SK-N-SH treated with all-trans-retinoic acid at 6 μM for 48 hours (cell line): ENCODE measurements at regions not wholly inside any gene's neighbourhood (a gene's known extent, or its start where the extent isn't known, plus 50 kb on each side); places are given as distances from the start of the nearest gene placed in this dataset.

Experiments
- ATAC-seq: fragments of 200-7000 bp; cut with Tn5 transposase; 3 replicates; pipeline ENCODE4 v1.9.1; 2020; ENCODE audit warnings: mild to moderate bottlenecking, moderate library complexity
- ARNTL ChIP-seq: fragments of 450-650 bp; formaldehyde crosslinking; IDR thresholded peaks from 2 replicates; pipeline ENCODE4 v1.5.0; 2020; ENCODE audit warnings: low read depth, mild to moderate bottlenecking, moderate library complexity, borderline replicate concordance
- BACH2 ChIP-seq: fragments of 250-450 bp; sonication (Bioruptor Pico); IDR thresholded peaks from 2 replicates; pipeline ENCODE4 v1.9.0; 2021; ENCODE audit warnings: mild to moderate bottlenecking, borderline replicate concordance
- ESRRG ChIP-seq: fragments of 250-450 bp; sonication (Bioruptor Pico); IDR thresholded peaks from 2 replicates; pipeline ENCODE4 v1.6.1; 2021; ENCODE audit warnings: mild to moderate bottlenecking
- GLIS3 ChIP-seq: fragments of 250-450 bp; sonication (Bioruptor Pico); IDR thresholded peaks from 2 replicates; pipeline ENCODE4 v1.5.0; 2020; ENCODE audit warnings: mild to moderate bottlenecking, moderate library complexity
- ISL1 ChIP-seq: fragments of 250-450 bp; sonication (Bioruptor Pico); IDR thresholded peaks from 2 replicates; pipeline ENCODE4 v2.1.2; 2022; ENCODE audit warnings: mild to moderate bottlenecking, moderate library complexity
- OSR1 ChIP-seq: fragments of 250-450 bp; sonication (Bioruptor Pico); IDR thresholded peaks from 2 replicates; pipeline ENCODE4 v1.8.0; 2022; ENCODE audit warnings: moderate library complexity, mild to moderate bottlenecking, inconsistent platforms
- PPARA ChIP-seq: fragments of 250-450 bp; sonication (Bioruptor Pico); IDR thresholded peaks from 2 replicates; pipeline ENCODE4 v1.5.0; 2020; ENCODE audit warnings: mild to moderate bottlenecking, borderline replicate concordance
- SNAI2 ChIP-seq: fragments of 250-450 bp; sonication (Bioruptor Pico); IDR thresholded peaks from 2 replicates; pipeline ENCODE4 v1.5.0; 2020; ENCODE audit warnings: mild to moderate bottlenecking, moderate library complexity
- TCF4 ChIP-seq: fragments of 250-450 bp; sonication (Bioruptor Pico); IDR thresholded peaks from 2 replicates; pipeline ENCODE4 v1.8.0; 2021; ENCODE audit warnings: mild to moderate bottlenecking, moderate library complexity, borderline replicate concordance
- TOX ChIP-seq: fragments of 250-450 bp; sonication (Bioruptor Pico); IDR thresholded peaks from 2 replicates; pipeline ENCODE4 v1.8.0; 2021; ENCODE audit warnings: mild to moderate bottlenecking, moderate library complexity, borderline replicate concordance
- ZC3H10 ChIP-seq: fragments of 250-450 bp; sonication (Bioruptor Pico); IDR thresholded peaks from 2 replicates; pipeline ENCODE4 v1.5.1; 2021; ENCODE audit warnings: mild to moderate bottlenecking, moderate library complexity
- ZFP3 ChIP-seq: fragments of 250-450 bp; sonication (Bioruptor Pico); IDR thresholded peaks from 2 replicates; pipeline ENCODE4 v1.5.0; 2020; ENCODE audit warnings: mild to moderate bottlenecking, moderate library complexity
- ZFP30 ChIP-seq: fragments of 450-650 bp; formaldehyde crosslinking; IDR thresholded peaks from 2 replicates; pipeline ENCODE4 v1.5.0; 2022; ENCODE audit warnings: mild to moderate bottlenecking, moderate library complexity
- ZNF565 ChIP-seq: fragments of 450-650 bp; formaldehyde crosslinking; conservative IDR thresholded peaks from 2 replicates; pipeline ENCODE4 v1.5.0; 2020; ENCODE audit warnings: low read depth, mild to moderate bottlenecking, moderate library complexity
- ZNF70 ChIP-seq: fragments of 450-650 bp; formaldehyde crosslinking; IDR thresholded peaks from 2 replicates; pipeline ENCODE4 v1.5.0; 2020; ENCODE audit warnings: mild to moderate bottlenecking, moderate library complexity
- ZNF8 ChIP-seq: fragments of 450-650 bp; formaldehyde crosslinking; IDR thresholded peaks from 2 replicates; pipeline ENCODE4 v1.5.0; 2020; ENCODE audit warnings: mild to moderate bottlenecking, moderate library complexity
- TF ChIP-seq, protein P1 (sequence below): fragments of 250-450 bp; sonication (Bioruptor Pico); IDR thresholded peaks from 2 replicates; pipeline ENCODE4 v1.8.0; 2020; ENCODE audit warnings: mild to moderate bottlenecking, moderate library complexity, borderline replicate concordance
- TF ChIP-seq, protein P2 (sequence below): fragments of 250-450 bp; sonication (Bioruptor Pico); IDR thresholded peaks from 2 replicates; pipeline ENCODE4 v1.8.0; 2021; ENCODE audit warnings: low read depth, mild to moderate bottlenecking, moderate library complexity, borderline replicate concordance
- TF ChIP-seq, protein P3 (sequence below): fragments of 250-450 bp; sonication (Bioruptor Pico); IDR thresholded peaks from 2 replicates; pipeline ENCODE4 v1.5.1; 2021; ENCODE audit warnings: mild to moderate bottlenecking, moderate library complexity
- TF ChIP-seq, protein P4 (sequence below): fragments of 250-450 bp; sonication (Bioruptor Pico); IDR thresholded peaks from 2 replicates; pipeline ENCODE4 v1.5.0; 2020; ENCODE audit warnings: mild to moderate bottlenecking, moderate library complexity
- TF ChIP-seq, protein P5 (sequence below): fragments of 250-450 bp; sonication (Bioruptor Pico); IDR thresholded peaks from 2 replicates; pipeline ENCODE4 v1.5.1; 2020; ENCODE audit warnings: low read depth, mild to moderate bottlenecking, moderate library complexity

DNA sequence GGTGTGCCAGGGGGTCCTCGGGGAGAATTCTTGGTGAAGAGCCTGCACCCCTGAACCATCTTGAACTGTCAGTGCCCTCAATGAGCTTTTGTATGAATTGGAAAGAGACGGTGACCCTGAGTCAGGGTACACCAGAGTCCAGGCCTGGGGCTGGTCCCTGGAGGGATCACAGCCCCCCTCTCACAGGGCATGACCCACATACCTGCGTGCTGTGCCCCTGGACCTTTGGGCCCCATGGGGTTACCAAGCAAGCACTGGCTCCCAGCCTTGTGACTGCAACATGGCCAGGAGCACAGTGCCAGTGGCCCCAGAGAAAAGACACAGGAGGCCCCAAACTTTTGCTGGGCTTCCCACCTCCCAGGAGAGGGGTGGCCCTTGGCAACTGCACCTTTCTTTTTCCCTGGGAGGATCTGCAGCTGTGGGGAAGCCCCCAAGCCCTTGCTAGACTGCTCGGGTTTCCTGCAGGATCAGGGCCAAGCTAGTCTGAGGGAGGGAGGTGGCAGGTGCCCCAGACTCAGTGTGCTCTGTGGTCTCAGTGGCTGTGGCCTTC lies 153.5 kb downstream of the ZNF248 start:
- ATAC-seq = no peak
- TF ChIP-seq, protein P1, sequence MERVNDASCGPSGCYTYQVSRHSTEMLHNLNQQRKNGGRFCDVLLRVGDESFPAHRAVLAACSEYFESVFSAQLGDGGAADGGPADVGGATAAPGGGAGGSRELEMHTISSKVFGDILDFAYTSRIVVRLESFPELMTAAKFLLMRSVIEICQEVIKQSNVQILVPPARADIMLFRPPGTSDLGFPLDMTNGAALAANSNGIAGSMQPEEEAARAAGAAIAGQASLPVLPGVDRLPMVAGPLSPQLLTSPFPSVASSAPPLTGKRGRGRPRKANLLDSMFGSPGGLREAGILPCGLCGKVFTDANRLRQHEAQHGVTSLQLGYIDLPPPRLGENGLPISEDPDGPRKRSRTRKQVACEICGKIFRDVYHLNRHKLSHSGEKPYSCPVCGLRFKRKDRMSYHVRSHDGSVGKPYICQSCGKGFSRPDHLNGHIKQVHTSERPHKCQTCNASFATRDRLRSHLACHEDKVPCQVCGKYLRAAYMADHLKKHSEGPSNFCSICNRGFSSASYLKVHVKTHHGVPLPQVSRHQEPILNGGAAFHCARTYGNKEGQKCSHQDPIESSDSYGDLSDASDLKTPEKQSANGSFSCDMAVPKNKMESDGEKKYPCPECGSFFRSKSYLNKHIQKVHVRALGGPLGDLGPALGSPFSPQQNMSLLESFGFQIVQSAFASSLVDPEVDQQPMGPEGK (CRISPR knock-in tag) = no peak

DNA sequence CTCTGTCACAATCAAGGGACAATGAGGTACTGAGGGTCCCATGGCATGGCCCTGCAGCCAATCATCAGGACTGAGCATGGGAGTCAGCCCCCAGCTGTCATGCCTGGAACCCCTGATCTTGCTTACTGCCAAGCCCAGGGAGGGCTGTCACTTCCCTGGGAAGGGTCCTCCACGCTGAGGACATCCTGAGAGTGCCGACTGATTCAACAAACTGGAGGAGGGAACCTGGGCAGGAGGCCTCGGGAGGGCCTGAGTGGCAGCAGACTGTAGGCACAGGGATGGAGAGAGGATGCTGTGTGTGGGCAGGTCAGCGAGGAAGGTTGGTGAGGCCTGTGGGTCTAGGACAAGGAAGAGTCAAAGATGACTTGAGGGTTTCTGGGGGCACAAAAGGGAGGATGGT lies 154.3 kb downstream of the ZNF248 start:
- no peak for ATAC-seq
- TF ChIP-seq ARNTL (no peak), SNAI2 (CRISPR knock-in tag) (no peak), ISL1 (no peak), GLIS3 (CRISPR knock-in tag) (no peak), ZNF70 (no peak), ZC3H10 (no peak), TOX (CRISPR knock-in tag) (no peak), OSR1 (CRISPR knock-in tag) (no peak), PPARA (CRISPR knock-in tag) (no peak), ESRRG (CRISPR knock-in tag) (no peak), TCF4 (CRISPR knock-in tag) (no peak), BACH2 (CRISPR knock-in tag) (no peak), ZFP30 (CRISPR knock-in tag) (no peak), ZNF565 (no peak), ZNF8 (CRISPR knock-in tag) (no peak)
- TF ChIP-seq, protein P2, sequence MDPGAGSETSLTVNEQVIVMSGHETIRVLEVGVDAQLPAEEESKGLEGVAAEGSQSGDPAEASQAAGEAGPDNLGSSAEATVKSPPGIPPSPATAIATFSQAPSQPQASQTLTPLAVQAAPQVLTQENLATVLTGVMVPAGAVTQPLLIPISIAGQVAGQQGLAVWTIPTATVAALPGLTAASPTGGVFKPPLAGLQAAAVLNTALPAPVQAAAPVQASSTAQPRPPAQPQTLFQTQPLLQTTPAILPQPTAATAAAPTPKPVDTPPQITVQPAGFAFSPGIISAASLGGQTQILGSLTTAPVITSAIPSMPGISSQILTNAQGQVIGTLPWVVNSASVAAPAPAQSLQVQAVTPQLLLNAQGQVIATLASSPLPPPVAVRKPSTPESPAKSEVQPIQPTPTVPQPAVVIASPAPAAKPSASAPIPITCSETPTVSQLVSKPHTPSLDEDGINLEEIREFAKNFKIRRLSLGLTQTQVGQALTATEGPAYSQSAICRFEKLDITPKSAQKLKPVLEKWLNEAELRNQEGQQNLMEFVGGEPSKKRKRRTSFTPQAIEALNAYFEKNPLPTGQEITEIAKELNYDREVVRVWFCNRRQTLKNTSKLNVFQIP (CRISPR knock-in tag) = no peak
- TF ChIP-seq, protein P3, sequence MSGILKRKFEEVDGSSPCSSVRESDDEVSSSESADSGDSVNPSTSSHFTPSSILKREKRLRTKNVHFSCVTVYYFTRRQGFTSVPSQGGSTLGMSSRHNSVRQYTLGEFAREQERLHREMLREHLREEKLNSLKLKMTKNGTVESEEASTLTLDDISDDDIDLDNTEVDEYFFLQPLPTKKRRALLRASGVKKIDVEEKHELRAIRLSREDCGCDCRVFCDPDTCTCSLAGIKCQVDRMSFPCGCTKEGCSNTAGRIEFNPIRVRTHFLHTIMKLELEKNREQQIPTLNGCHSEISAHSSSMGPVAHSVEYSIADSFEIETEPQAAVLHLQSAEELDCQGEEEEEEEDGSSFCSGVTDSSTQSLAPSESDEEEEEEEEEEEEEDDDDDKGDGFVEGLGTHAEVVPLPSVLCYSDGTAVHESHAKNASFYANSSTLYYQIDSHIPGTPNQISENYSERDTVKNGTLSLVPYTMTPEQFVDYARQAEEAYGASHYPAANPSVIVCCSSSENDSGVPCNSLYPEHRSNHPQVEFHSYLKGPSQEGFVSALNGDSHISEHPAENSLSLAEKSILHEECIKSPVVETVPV (CRISPR knock-in tag) = no peak
- TF ChIP-seq, protein P4, sequence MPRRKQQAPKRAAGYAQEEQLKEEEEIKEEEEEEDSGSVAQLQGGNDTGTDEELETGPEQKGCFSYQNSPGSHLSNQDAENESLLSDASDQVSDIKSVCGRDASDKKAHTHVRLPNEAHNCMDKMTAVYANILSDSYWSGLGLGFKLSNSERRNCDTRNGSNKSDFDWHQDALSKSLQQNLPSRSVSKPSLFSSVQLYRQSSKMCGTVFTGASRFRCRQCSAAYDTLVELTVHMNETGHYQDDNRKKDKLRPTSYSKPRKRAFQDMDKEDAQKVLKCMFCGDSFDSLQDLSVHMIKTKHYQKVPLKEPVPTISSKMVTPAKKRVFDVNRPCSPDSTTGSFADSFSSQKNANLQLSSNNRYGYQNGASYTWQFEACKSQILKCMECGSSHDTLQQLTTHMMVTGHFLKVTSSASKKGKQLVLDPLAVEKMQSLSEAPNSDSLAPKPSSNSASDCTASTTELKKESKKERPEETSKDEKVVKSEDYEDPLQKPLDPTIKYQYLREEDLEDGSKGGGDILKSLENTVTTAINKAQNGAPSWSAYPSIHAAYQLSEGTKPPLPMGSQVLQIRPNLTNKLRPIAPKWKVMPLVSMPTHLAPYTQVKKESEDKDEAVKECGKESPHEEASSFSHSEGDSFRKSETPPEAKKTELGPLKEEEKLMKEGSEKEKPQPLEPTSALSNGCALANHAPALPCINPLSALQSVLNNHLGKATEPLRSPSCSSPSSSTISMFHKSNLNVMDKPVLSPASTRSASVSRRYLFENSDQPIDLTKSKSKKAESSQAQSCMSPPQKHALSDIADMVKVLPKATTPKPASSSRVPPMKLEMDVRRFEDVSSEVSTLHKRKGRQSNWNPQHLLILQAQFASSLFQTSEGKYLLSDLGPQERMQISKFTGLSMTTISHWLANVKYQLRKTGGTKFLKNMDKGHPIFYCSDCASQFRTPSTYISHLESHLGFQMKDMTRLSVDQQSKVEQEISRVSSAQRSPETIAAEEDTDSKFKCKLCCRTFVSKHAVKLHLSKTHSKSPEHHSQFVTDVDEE (CRISPR knock-in tag) = no peak
- TF ChIP-seq, protein P5, sequence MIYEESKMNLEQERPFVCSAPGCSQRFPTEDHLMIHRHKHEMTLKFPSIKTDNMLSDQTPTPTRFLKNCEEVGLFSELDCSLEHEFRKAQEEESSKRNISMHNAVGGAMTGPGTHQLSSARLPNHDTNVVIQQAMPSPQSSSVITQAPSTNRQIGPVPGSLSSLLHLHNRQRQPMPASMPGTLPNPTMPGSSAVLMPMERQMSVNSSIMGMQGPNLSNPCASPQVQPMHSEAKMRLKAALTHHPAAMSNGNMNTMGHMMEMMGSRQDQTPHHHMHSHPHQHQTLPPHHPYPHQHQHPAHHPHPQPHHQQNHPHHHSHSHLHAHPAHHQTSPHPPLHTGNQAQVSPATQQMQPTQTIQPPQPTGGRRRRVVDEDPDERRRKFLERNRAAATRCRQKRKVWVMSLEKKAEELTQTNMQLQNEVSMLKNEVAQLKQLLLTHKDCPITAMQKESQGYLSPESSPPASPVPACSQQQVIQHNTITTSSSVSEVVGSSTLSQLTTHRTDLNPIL = no peak

DNA sequence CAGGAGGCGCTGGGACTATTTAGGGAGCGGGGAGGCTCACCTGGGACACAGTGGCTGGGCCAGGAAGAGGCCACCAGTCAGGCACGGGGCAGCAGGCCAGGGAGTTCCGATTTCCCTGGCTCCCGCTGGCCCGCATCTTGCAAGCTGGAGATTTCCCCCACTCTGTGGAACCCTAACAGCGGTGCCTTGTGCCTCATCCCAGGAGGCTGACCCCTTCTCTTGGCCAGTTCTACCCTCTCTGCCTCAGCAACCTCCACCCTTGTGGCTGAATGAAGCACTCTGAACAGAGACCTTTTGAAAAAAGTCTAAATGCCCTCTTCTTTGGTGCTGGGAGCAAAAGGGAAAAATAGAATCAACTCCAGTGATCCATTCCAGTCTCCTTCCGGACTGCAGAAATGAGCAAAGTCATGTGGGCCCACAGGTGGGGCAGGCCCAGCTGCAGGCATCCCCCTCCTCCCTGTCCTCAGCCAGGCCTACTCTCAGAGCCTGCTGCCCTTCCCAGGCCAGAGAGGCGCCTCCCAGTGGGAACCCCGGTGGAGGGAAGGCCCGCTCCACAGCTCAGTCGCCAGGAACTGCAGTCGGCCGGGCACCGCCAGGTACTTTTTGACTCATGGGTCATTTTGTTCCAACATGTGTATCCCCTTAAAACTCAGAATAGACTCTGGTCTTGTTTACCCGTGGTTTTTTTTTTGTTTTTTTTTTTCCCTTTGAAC lies 155.5 kb downstream of the ZNF248 start:
- no peak for TF ChIP-seq OSR1 (CRISPR knock-in tag)
- no peak for TF ChIP-seq ISL1
- no peak for TF ChIP-seq ZFP3 (CRISPR knock-in tag)
- TF ChIP-seq ESRRG (CRISPR knock-in tag) = no peak
- TF ChIP-seq PPARA (CRISPR knock-in tag) = no peak
- TF ChIP-seq TCF4 (CRISPR knock-in tag) = no peak
- TF ChIP-seq, protein P5 = no peak
- TF ChIP-seq GLIS3 (CRISPR knock-in tag) = no peak
- no peak for ATAC-seq
